Prostate gland (tissue), 2 donors: ENCODE measurements at regions not wholly inside any gene's neighbourhood (a gene's known extent, or its start where the extent isn't known, plus 50 kb on each side); places are given as distances from the start of the nearest gene placed in this dataset.

Experiments used
- DNase-seq: peaks from one replicate; pipeline ENCODE4 v3.0.0-alpha.2; 2019; ENCODE audit warnings: low spot score
- H3K27ac ChIP-seq, 2 donors: fragments of 200-600 bp; sonication (generic); 2 replicates each; pipeline ENCODE4 v1.5.1; 2017 to 2019
- H3K27me3 ChIP-seq: fragments of 200-600 bp; sonication (generic); replicated peaks from 2 replicates; pipeline ENCODE4 v1.5.1; 2019; ENCODE audit not compliant: insufficient read depth
- H3K36me3 ChIP-seq, 2 donors: fragments of 200-600 bp; sonication (generic); 1 replicate in 1 of 2; 2 replicates in 1 of 2; pipeline versions ENCODE4 v1.5.1 to v1.8.1; 2017 to 2019
- H3K4me1 ChIP-seq: fragments of 200-600 bp; sonication (generic); replicated peaks from 2 replicates; pipeline ENCODE4 v1.5.1; 2019
- H3K4me3 ChIP-seq, 2 donors: fragments of 200-600 bp; sonication (generic); 2 replicates each; pipeline ENCODE4 v1.5.1; 2017 to 2019
- H3K9me3 ChIP-seq: fragments of 200-600 bp; sonication (generic); 2 replicates; pipeline ENCODE4 v1.5.1; 2017
- CTCF ChIP-seq, 4 experiments: fragments of 200-600 bp in 2 of 4; fragments of 450-650 bp in 2 of 4; sonication (generic) in 2 of 4; IDR thresholded peaks; 1 replicate in 3 of 4; 2 replicates in 1 of 4; pipeline ENCODE4 v1.5.1; 2016 to 2019; ENCODE audit warnings: antibody characterized with exemption in 4 of 4, mild to moderate bottlenecking in 2 of 4, moderate library complexity in 2 of 4
- POLR2A ChIP-seq: fragments of 450-650 bp; IDR thresholded peaks from one replicate; pipeline ENCODE4 v1.6.1; 2016; ENCODE audit warnings: antibody characterized with exemption, mild to moderate bottlenecking
- POLR2AphosphoS5 ChIP-seq: sonication (generic); formaldehyde crosslinking; IDR thresholded peaks from one replicate; pipeline ENCODE4 v1.6.1; 2017; ENCODE audit warnings: antibody characterized with exemption
- WGBS: methylation state at CpG from one replicate; pipeline ENCODE4 v1.1.5; 2018; 5-methylcytosine and 5-hydroxymethylcytosine counted together
- intact Hi-C: fragments of 100-400 bp; cut with DNase I; formaldehyde crosslinking; loops from one replicate; pipeline ENCODE4 v1.14.2; 2022
- small RNA-seq, 2 donors: library from RNA; depleted of rRNA; stranded (forward); fragments of <200 nt; gene quantifications; one replicate each; pipeline ENCODE3, GENCODE V24; 2016

- no peaks in the 10 kb centered on the region for H3K27me3 ChIP-seq
- no peak overlapping the region for H3K27ac ChIP-seq
- intact Hi-C loops = no loop called here
- H3K9me3 ChIP-seq = no peaks in the 10 kb centered on the region
- no peak overlapping the region for H3K4me3 ChIP-seq
- no peaks in the 10 kb centered on the region for H3K36me3 ChIP-seq
- TF ChIP-seq POLR2A = no peak
- TF ChIP-seq POLR2AphosphoS5 = no peak
- no peak for DNase-seq
- no peaks in the 10 kb centered on the region for H3K4me1 ChIP-seq
- WGBS = 97% methylated on average over 2 of the region's 2 CpGs
These were observed 75.6 kb upstream of the NAALADL2 start for GRCh38 chr3:174783502-174783901.

GRCh38 chr3:174784206-174784934 is 74.8 kb upstream of the NAALADL2 start:
- DNase-seq = no peak
- Histone ChIP-seq H3K27ac (no peak overlapping the region), H3K27me3 (no peaks in the 10 kb centered on the region), H3K4me3 (no peak overlapping the region), H3K4me1 (no peaks in the 10 kb centered on the region), H3K9me3 (no peaks in the 10 kb centered on the region), H3K36me3 (no peaks in the 10 kb centered on the region)
- 83% methylated on average over 4 of the region's 4 CpGs for WGBS
- TF ChIP-seq CTCF (IDR thresholded peaks at IDR 0.05) (no peak), POLR2AphosphoS5 (no peak), POLR2A (no peak)
- intact Hi-C loops = no loop called here

GRCh38 chr3:174786825-174787224 is 72.3 kb upstream of the NAALADL2 start:
- intact Hi-C loops = no loop called here
- no peak overlapping the region for H3K27ac ChIP-seq
- TF ChIP-seq POLR2A = no peak
- no peak for TF ChIP-seq POLR2AphosphoS5
- H3K9me3 ChIP-seq = no peaks in the 10 kb centered on the region
- no peaks in the 10 kb centered on the region for H3K4me1 ChIP-seq
- no peak for DNase-seq
- H3K36me3 ChIP-seq = no peaks in the 10 kb centered on the region
- H3K4me3 ChIP-seq = no peak overlapping the region
- no peaks in the 10 kb centered on the region for H3K27me3 ChIP-seq
- WGBS = 62% methylated on average over 2 of the region's 2 CpGs

- no peaks in the 10 kb centered on the region for H3K36me3 ChIP-seq
- H3K27me3 ChIP-seq = no peaks in the 10 kb centered on the region
- WGBS = 84% methylated on average over 3 of the region's 3 CpGs
- H3K4me3 ChIP-seq = no peak overlapping the region
- H3K9me3 ChIP-seq = no peaks in the 10 kb centered on the region
- TF ChIP-seq CTCF (IDR thresholded peaks at IDR 0.05) = no peak
- no peak for TF ChIP-seq POLR2A
- no peak for TF ChIP-seq POLR2AphosphoS5
- no peak for DNase-seq
- H3K4me1 ChIP-seq = no peaks in the 10 kb centered on the region
- no peak overlapping the region for H3K27ac ChIP-seq
- intact Hi-C loops = no loop called here
These were observed 68.0 kb upstream of the NAALADL2 start for GRCh38 chr3:174791161-174791560.

- no peaks in the 10 kb centered on the region for H3K27me3 ChIP-seq
- no peak for TF ChIP-seq POLR2AphosphoS5
- no peak for TF ChIP-seq POLR2A
- no peak for TF ChIP-seq CTCF (IDR thresholded peaks at IDR 0.05)
- 93% methylated on average over 1 of the region's 1 CpG for WGBS
- H3K9me3 ChIP-seq = no peaks in the 10 kb centered on the region
- H3K36me3 ChIP-seq = no peaks in the 10 kb centered on the region
- intact Hi-C loops = no loop called here
- no peaks in the 10 kb centered on the region for H3K4me1 ChIP-seq
- no peak for DNase-seq
- H3K27ac ChIP-seq = no peak overlapping the region
- H3K4me3 ChIP-seq = no peak overlapping the region
These were observed 66.3 kb upstream of the NAALADL2 start for GRCh38 chr3:174792864-174793263.

Small RNA genes in the stretch of these regions (small RNA-seq; reads per million reads assigned to genes)
- 0 reads per million in 2 donors for gene RN7SKP40
